WTC11 (cell line): ENCODE measurements at regions not wholly inside any gene's neighbourhood (a gene's known extent, or its start where the extent isn't known, plus 50 kb on each side); places are given as distances from the start of the nearest gene placed in this dataset.
A peak's percentile ranks its signal among the peaks of the same experiment; 100 is the strongest.

Experiments used
- ATAC-seq: fragments of 200-7000 bp; cut with Tn5 transposase; 2 replicates; pipeline ENCODE4 v1.10.0; 2021; ENCODE audit warnings: mild to moderate bottlenecking, moderate library complexity
- CTCF ChIA-PET: fragments of 300-600 bp; sonication (Branson Sonifier 250); formaldehyde crosslinking; loops from one replicate; lab custom pipeline; 2021; ENCODE audit warnings: antibody characterized with exemption; lab: Charles Lee
- POLR2A ChIA-PET: fragments of 350-600 bp; sonication (Branson Sonifier 250); formaldehyde crosslinking; loops from one replicate; lab custom pipeline; 2021; ENCODE audit warnings: antibody characterized with exemption; lab: Charles Lee
- DNase-seq: peaks from one replicate; pipeline ENCODE4 v3.0.0; 2021; ENCODE audit warnings: low spot score
- H3K27ac Mint-ChIP-seq: 2 replicates; pipeline ENCODE4 v1.8.0; 2021; ENCODE audit warnings: mixed read lengths
- H3K27me3 Mint-ChIP-seq: 2 replicates; pipeline ENCODE4 v1.8.0; 2021; ENCODE audit warnings: low read depth, mild to moderate bottlenecking, moderate library complexity, mixed read lengths
- H3K36me3 Mint-ChIP-seq: 2 replicates; pipeline ENCODE4 v1.8.0; 2021; ENCODE audit warnings: mixed read lengths
- H3K4me1 Mint-ChIP-seq: 2 replicates; pipeline ENCODE4 v1.8.0; 2022; ENCODE audit warnings: mixed read lengths
- H3K4me3 Mint-ChIP-seq: 2 replicates; pipeline ENCODE4 v1.8.0; 2021; ENCODE audit warnings: mild to moderate bottlenecking, moderate library complexity, mixed read lengths
- H3K9me3 Mint-ChIP-seq: 2 replicates; pipeline ENCODE4 v1.8.0; 2021; ENCODE audit warnings: mixed read lengths
- ATF1 ChIP-seq: sonication (generic); formaldehyde crosslinking; IDR thresholded peaks from 2 replicates; pipeline ENCODE4 v1.8.1; 2023; ENCODE audit warnings: mild to moderate bottlenecking, moderate library complexity, missing genetic modification reagents
- CREM ChIP-seq: sonication (generic); formaldehyde crosslinking; IDR thresholded peaks from 2 replicates; pipeline ENCODE4 v1.8.1; 2022; ENCODE audit warnings: mild to moderate bottlenecking, missing genetic modification reagents, moderate library complexity
- EMX1 ChIP-seq: fragments of 250-450 bp; sonication (Bioruptor Pico); IDR thresholded peaks from 2 replicates; pipeline ENCODE4 v1.8.0; 2021; ENCODE audit warnings: mild to moderate bottlenecking
- FOXJ3 ChIP-seq: sonication (generic); formaldehyde crosslinking; IDR thresholded peaks from 2 replicates; pipeline ENCODE4 v1.9.0; 2021; ENCODE audit warnings: missing genetic modification reagents, mild to moderate bottlenecking, borderline replicate concordance
- FOXK1 ChIP-seq: sonication (generic); formaldehyde crosslinking; IDR thresholded peaks from 2 replicates; pipeline ENCODE4 v1.8.0; 2022; ENCODE audit warnings: mild to moderate bottlenecking, moderate library complexity, missing genetic modification reagents
- GRHL2 ChIP-seq: fragments of 250-450 bp; sonication (Bioruptor Pico); IDR thresholded peaks from 2 replicates; pipeline ENCODE4 v1.8.0; 2022; ENCODE audit warnings: mild to moderate bottlenecking, moderate library complexity; ENCODE audit not compliant: insufficient replicate concordance, severe bottlenecking
- MXD4 ChIP-seq: fragments of 250-450 bp; sonication (Bioruptor Pico); IDR thresholded peaks from 2 replicates; pipeline ENCODE4 v1.8.0; 2021; ENCODE audit warnings: mild to moderate bottlenecking, moderate library complexity, borderline replicate concordance
- NFATC4 ChIP-seq: fragments of 250-450 bp; sonication (Bioruptor Pico); IDR thresholded peaks from 2 replicates; pipeline ENCODE4 v1.9.0; 2021; ENCODE audit warnings: mild to moderate bottlenecking
- NR1H2 ChIP-seq: sonication (generic); formaldehyde crosslinking; IDR thresholded peaks from 2 replicates; pipeline ENCODE4 v1.9.0; 2021; ENCODE audit warnings: mild to moderate bottlenecking, moderate library complexity, missing genetic modification reagents
- NR3C1 ChIP-seq: sonication (generic); formaldehyde crosslinking; conservative IDR thresholded peaks from 2 replicates; pipeline ENCODE4 v1.8.1; 2023; ENCODE audit warnings: low read depth, mild to moderate bottlenecking, missing genetic modification reagents
- OVOL2 ChIP-seq: fragments of 250-450 bp; sonication (Bioruptor Pico); IDR thresholded peaks from 2 replicates; pipeline ENCODE4 v1.9.0; 2021; ENCODE audit warnings: mild to moderate bottlenecking, borderline replicate concordance
- PRRX2 ChIP-seq: fragments of 250-450 bp; sonication (Bioruptor Pico); IDR thresholded peaks from 2 replicates; pipeline ENCODE4 v1.8.0; 2021; ENCODE audit warnings: mild to moderate bottlenecking
- SMAD4 ChIP-seq: sonication (generic); formaldehyde crosslinking; IDR thresholded peaks from 2 replicates; pipeline ENCODE4 v1.8.0; 2022; ENCODE audit warnings: mild to moderate bottlenecking, missing genetic modification reagents
- TEAD4 ChIP-seq: sonication (generic); formaldehyde crosslinking; IDR thresholded peaks from 2 replicates; pipeline ENCODE4 v1.8.0; 2022; ENCODE audit warnings: mild to moderate bottlenecking, missing genetic modification reagents
- ZNF121 ChIP-seq: sonication (generic); formaldehyde crosslinking; IDR thresholded peaks from 2 replicates; pipeline ENCODE4 v1.8.0; 2023; ENCODE audit warnings: missing genetic modification reagents
- ZNF219 ChIP-seq: sonication (generic); formaldehyde crosslinking; IDR thresholded peaks from 2 replicates; pipeline ENCODE4 v1.8.0; 2023; ENCODE audit warnings: missing genetic modification reagents, mild to moderate bottlenecking, borderline replicate concordance
- TF ChIP-seq, protein P1 (sequence below): sonication (generic); formaldehyde crosslinking; IDR thresholded peaks from 2 replicates; pipeline ENCODE4 v1.8.1; 2023; ENCODE audit warnings: mild to moderate bottlenecking, moderate library complexity, missing genetic modification reagents
- TF ChIP-seq, protein P2 (sequence below): fragments of 250-450 bp; sonication (Bioruptor Pico); IDR thresholded peaks from 2 replicates; pipeline ENCODE4 v1.9.0; 2021; ENCODE audit warnings: mild to moderate bottlenecking
- TF ChIP-seq, protein P3 (sequence below): fragments of 200-600 bp; IDR thresholded peaks from 2 replicates; pipeline ENCODE4 v1.8.0; 2022; ENCODE audit warnings: antibody characterized with exemption
- TF ChIP-seq, protein P4 (sequence below): fragments of 250-450 bp; sonication (Bioruptor Pico); IDR thresholded peaks from 2 replicates; pipeline ENCODE4 v1.9.0; 2021; ENCODE audit warnings: moderate library complexity, mild to moderate bottlenecking, inconsistent platforms, borderline replicate concordance
- TF ChIP-seq, protein P5 (sequence below): fragments of 250-450 bp; sonication (Bioruptor Pico); IDR thresholded peaks from 2 replicates; pipeline ENCODE4 v1.9.0; 2021; ENCODE audit warnings: mild to moderate bottlenecking, borderline replicate concordance
- TF ChIP-seq, protein P6 (sequence below): sonication (generic); formaldehyde crosslinking; IDR thresholded peaks from 2 replicates; pipeline ENCODE4 v1.8.0; 2022; ENCODE audit warnings: mild to moderate bottlenecking, missing genetic modification reagents

DNA sequence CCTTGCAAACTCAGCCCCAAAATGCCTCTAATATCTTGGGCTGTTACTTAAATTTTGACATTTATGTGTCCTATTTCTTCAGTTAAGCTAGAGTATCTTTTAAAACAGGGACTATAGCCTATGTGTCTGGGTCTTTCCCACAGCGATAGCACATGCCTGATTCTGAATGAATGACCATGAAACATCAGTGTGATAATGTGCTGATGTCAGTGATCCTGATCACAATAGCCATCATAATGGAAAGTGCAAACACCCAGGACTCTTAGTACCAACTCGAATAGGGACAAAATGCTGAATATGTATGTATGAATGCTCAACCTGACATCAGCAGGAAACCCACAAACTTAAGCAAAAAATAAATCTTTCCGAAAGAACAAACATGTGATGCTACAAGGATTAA lies 537.4 kb downstream of the IGSF11 start:
- H3K9me3 Mint-ChIP-seq, result peaks cover 5% of the 10 kb centered on the region; the same call in 1 of the 2 replicates
- ChIA-PET CTCF (no interaction called here), POLR2A (no interaction called here)
- peaks cover 3% of the 10 kb centered on the region; the same call in 1 of the 2 replicates for H3K4me1 Mint-ChIP-seq
- no peaks in the 10 kb centered on the region for H3K36me3 Mint-ChIP-seq
- no peaks in the 10 kb centered on the region for H3K27me3 Mint-ChIP-seq
- no peak overlapping the region for H3K4me3 Mint-ChIP-seq
- DNase-seq (no peak), ATAC-seq (no peak)
- no peak overlapping the region for H3K27ac Mint-ChIP-seq
- TF ChIP-seq PRRX2 (CRISPR knock-in tag) (no peak), FOXJ3 (CRISPR knock-in tag) (no peak), CREM (CRISPR knock-in tag) (no peak), NR3C1 (CRISPR knock-in tag) (no peak), TEAD4 (CRISPR knock-in tag) (no peak), NR1H2 (CRISPR knock-in tag) (no peak), ZNF219 (CRISPR knock-in tag) (no peak), GRHL2 (CRISPR knock-in tag) (no peak), ZNF121 (no peak), NFATC4 (CRISPR knock-in tag) (no peak), ATF1 (CRISPR knock-in tag) (no peak), OVOL2 (CRISPR knock-in tag) (no peak)
- TF ChIP-seq, protein P1, sequence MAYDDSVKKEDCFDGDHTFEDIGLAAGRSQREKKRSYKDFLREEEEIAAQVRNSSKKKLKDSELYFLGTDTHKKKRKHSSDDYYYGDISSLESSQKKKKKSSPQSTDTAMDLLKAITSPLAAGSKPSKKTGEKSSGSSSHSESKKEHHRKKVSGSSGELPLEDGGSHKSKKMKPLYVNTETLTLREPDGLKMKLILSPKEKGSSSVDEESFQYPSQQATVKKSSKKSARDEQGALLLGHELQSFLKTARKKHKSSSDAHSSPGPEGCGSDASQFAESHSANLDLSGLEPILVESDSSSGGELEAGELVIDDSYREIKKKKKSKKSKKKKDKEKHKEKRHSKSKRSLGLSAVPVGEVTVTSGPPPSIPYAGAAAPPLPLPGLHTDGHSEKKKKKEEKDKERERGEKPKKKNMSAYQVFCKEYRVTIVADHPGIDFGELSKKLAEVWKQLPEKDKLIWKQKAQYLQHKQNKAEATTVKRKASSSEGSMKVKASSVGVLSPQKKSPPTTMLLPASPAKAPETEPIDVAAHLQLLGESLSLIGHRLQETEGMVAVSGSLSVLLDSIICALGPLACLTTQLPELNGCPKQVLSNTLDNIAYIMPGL (CRISPR knock-in tag), result no peak
- TF ChIP-seq, protein P2, sequence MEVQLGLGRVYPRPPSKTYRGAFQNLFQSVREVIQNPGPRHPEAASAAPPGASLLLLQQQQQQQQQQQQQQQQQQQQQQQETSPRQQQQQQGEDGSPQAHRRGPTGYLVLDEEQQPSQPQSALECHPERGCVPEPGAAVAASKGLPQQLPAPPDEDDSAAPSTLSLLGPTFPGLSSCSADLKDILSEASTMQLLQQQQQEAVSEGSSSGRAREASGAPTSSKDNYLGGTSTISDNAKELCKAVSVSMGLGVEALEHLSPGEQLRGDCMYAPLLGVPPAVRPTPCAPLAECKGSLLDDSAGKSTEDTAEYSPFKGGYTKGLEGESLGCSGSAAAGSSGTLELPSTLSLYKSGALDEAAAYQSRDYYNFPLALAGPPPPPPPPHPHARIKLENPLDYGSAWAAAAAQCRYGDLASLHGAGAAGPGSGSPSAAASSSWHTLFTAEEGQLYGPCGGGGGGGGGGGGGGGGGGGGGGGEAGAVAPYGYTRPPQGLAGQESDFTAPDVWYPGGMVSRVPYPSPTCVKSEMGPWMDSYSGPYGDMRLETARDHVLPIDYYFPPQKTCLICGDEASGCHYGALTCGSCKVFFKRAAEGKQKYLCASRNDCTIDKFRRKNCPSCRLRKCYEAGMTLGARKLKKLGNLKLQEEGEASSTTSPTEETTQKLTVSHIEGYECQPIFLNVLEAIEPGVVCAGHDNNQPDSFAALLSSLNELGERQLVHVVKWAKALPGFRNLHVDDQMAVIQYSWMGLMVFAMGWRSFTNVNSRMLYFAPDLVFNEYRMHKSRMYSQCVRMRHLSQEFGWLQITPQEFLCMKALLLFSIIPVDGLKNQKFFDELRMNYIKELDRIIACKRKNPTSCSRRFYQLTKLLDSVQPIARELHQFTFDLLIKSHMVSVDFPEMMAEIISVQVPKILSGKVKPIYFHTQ (CRISPR knock-in tag), result no peak
- TF ChIP-seq, protein P3, sequence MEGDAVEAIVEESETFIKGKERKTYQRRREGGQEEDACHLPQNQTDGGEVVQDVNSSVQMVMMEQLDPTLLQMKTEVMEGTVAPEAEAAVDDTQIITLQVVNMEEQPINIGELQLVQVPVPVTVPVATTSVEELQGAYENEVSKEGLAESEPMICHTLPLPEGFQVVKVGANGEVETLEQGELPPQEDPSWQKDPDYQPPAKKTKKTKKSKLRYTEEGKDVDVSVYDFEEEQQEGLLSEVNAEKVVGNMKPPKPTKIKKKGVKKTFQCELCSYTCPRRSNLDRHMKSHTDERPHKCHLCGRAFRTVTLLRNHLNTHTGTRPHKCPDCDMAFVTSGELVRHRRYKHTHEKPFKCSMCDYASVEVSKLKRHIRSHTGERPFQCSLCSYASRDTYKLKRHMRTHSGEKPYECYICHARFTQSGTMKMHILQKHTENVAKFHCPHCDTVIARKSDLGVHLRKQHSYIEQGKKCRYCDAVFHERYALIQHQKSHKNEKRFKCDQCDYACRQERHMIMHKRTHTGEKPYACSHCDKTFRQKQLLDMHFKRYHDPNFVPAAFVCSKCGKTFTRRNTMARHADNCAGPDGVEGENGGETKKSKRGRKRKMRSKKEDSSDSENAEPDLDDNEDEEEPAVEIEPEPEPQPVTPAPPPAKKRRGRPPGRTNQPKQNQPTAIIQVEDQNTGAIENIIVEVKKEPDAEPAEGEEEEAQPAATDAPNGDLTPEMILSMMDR, result no peak
- TF ChIP-seq, protein P4, sequence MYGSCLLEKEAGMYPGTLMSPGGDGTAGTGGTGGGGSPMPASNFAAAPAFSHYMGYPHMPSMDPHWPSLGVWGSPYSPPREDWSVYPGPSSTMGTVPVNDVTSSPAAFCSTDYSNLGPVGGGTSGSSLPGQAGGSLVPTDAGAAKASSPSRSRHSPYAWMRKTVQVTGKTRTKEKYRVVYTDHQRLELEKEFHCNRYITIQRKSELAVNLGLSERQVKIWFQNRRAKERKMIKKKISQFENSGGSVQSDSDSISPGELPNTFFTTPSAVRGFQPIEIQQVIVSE (CRISPR knock-in tag), result no peak

DNA sequence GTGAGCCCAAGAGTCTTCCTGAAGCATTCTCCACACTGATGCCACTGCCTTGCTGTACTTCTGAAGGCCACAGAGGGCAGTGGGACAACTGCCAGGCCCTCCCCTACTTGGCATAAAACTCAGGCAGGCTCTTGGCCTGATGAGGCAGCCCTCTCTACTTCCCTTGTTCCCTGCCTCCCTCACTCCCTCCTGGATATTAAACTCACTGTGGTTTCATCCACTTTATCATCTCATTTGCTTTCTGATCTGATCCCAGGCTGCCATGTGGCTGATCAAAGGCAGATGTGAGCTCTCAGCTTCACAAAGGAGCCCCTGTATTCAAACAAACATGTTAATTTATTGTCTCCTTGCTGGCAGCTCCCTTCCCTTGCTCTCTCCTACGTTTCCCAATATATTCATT lies 533.5 kb downstream of the IGSF11 start:
- peak; percentile 34 for DNase-seq
- H3K27ac Mint-ChIP-seq, result no peak overlapping the region
- no peaks in the 10 kb centered on the region for H3K27me3 Mint-ChIP-seq
- H3K4me1 Mint-ChIP-seq, result peaks cover 3% of the 10 kb centered on the region
- no peaks in the 10 kb centered on the region for H3K36me3 Mint-ChIP-seq
- H3K4me3 Mint-ChIP-seq, result no peak overlapping the region
- H3K9me3 Mint-ChIP-seq, result no peaks in the 10 kb centered on the region
- ATAC-seq, result peak; percentile 99
- ChIA-PET CTCF (interaction anchor here (1.0 kb wide), 1 partner anchor 9 kb away, joined by 3 read pairs; no protein-coding TSS in a partner anchor), POLR2A (no interaction called here)
- TF ChIP-seq ZNF121 (no peak), FOXK1 (CRISPR knock-in tag) (no peak), MXD4 (CRISPR knock-in tag) (no peak), NFATC4 (CRISPR knock-in tag) (no peak), SMAD4 (CRISPR knock-in tag) (no peak), EMX1 (no peak)
- TF ChIP-seq, protein P5, sequence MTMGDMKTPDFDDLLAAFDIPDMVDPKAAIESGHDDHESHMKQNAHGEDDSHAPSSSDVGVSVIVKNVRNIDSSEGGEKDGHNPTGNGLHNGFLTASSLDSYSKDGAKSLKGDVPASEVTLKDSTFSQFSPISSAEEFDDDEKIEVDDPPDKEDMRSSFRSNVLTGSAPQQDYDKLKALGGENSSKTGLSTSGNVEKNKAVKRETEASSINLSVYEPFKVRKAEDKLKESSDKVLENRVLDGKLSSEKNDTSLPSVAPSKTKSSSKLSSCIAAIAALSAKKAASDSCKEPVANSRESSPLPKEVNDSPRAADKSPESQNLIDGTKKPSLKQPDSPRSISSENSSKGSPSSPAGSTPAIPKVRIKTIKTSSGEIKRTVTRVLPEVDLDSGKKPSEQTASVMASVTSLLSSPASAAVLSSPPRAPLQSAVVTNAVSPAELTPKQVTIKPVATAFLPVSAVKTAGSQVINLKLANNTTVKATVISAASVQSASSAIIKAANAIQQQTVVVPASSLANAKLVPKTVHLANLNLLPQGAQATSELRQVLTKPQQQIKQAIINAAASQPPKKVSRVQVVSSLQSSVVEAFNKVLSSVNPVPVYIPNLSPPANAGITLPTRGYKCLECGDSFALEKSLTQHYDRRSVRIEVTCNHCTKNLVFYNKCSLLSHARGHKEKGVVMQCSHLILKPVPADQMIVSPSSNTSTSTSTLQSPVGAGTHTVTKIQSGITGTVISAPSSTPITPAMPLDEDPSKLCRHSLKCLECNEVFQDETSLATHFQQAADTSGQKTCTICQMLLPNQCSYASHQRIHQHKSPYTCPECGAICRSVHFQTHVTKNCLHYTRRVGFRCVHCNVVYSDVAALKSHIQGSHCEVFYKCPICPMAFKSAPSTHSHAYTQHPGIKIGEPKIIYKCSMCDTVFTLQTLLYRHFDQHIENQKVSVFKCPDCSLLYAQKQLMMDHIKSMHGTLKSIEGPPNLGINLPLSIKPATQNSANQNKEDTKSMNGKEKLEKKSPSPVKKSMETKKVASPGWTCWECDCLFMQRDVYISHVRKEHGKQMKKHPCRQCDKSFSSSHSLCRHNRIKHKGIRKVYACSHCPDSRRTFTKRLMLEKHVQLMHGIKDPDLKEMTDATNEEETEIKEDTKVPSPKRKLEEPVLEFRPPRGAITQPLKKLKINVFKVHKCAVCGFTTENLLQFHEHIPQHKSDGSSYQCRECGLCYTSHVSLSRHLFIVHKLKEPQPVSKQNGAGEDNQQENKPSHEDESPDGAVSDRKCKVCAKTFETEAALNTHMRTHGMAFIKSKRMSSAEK (CRISPR knock-in tag), result no peak
- TF ChIP-seq, protein P6, sequence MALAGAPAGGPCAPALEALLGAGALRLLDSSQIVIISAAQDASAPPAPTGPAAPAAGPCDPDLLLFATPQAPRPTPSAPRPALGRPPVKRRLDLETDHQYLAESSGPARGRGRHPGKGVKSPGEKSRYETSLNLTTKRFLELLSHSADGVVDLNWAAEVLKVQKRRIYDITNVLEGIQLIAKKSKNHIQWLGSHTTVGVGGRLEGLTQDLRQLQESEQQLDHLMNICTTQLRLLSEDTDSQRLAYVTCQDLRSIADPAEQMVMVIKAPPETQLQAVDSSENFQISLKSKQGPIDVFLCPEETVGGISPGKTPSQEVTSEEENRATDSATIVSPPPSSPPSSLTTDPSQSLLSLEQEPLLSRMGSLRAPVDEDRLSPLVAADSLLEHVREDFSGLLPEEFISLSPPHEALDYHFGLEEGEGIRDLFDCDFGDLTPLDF (CRISPR knock-in tag), result no peak
